ENCODE measurements at regions not wholly inside any gene's neighbourhood (a gene's known extent, or its start where the extent isn't known, plus 50 kb on each side); places are given as distances from the start of the nearest gene placed in this dataset.

- Histone ChIP-seq H2AK5ac (ENCODE audit: low read length, severe bottlenecking) (no peak overlapping the region), H3K18ac (ENCODE audit: low read depth in 1 of 2, low read length in 2 of 2) (no peak overlapping the region), H3K4me2 (ENCODE audit: low read length, poor library complexity, severe bottlenecking) (no peak overlapping the region), H3K79me1 (replicated peaks; ENCODE audit: low read length, poor library complexity, severe bottlenecking) (no peaks in the 10 kb centered on the region), H3K14ac (ENCODE audit: low read length in 2 of 2) (no peak overlapping the region), H3K4ac (ENCODE audit: low read depth in 1 of 2, low read length in 2 of 2) (no peak overlapping the region), H2BK120ac (ENCODE audit: low read depth, low read length) (peak overlapping the region; percentile 11), H3K9me3 (ENCODE audit: control insufficient read depth, low read length) (no peaks in the 10 kb centered on the region), H2BK5ac (ENCODE audit: low read depth, low read length, poor library complexity, severe bottlenecking) (no peak overlapping the region), H2AFZ (ENCODE audit: low read depth, low read length) (no peak overlapping the region), H3K36me3 (ENCODE audit: control insufficient read depth in 1 of 2, insufficient read depth in 2 of 2, low read depth in 1 of 2, low read length in 2 of 2) (no peaks in the 10 kb centered on the region), H4K91ac (ENCODE audit: low read length) (no peak overlapping the region), H4K8ac (ENCODE audit: low read length) (no peak overlapping the region), H3K23ac (ENCODE audit: low read length in 2 of 2) (no peak overlapping the region), H3K4me1 (ENCODE audit: control insufficient read depth, insufficient read depth, low read depth, low read length) (peaks cover 2% of the 10 kb centered on the region), H2BK15ac (ENCODE audit: low read depth, poor library complexity, severe bottlenecking) (no peak overlapping the region), H2BK12ac (ENCODE audit: low read length in 2 of 2) (no peak overlapping the region), H3K27ac (ENCODE audit: low read length, poor library complexity, severe bottlenecking) (no peak overlapping the region), H3K9ac (ENCODE audit: low read length) (no peak overlapping the region), H3K4me3 (ENCODE audit: insufficient read depth in 1 of 2, low read depth in 1 of 2, low read length in 2 of 2) (no peak overlapping the region), H3K27me3 (ENCODE audit: control insufficient read depth in 1 of 2, insufficient read depth in 1 of 2, low read length in 2 of 2) (no peaks in the 10 kb centered on the region)
- 87% methylated on average over 3 of the region's 3 CpGs for WGBS
- no peak for DNase-seq
Observed at GRCh38 chr2:176392744-176393414, 123.6 kb downstream of the MTX2 start.

- no peak overlapping the region for H3K9ac ChIP-seq (ENCODE audit: low read length)
- no peaks in the 10 kb centered on the region for H3K79me1 ChIP-seq (replicated peaks; ENCODE audit: low read length, poor library complexity, severe bottlenecking)
- H3K9me3 ChIP-seq (ENCODE audit: control insufficient read depth, low read length): no peaks in the 10 kb centered on the region
- H2BK120ac ChIP-seq (ENCODE audit: low read depth, low read length): no peak overlapping the region
- no peaks in the 10 kb centered on the region for H3K36me3 ChIP-seq (ENCODE audit: control insufficient read depth in 1 of 2, insufficient read depth in 2 of 2, low read depth in 1 of 2, low read length in 2 of 2)
- H3K27me3 ChIP-seq (ENCODE audit: control insufficient read depth in 1 of 2, insufficient read depth in 1 of 2, low read length in 2 of 2): no peaks in the 10 kb centered on the region
- H2BK15ac ChIP-seq (ENCODE audit: low read depth, poor library complexity, severe bottlenecking): no peak overlapping the region
- no peak overlapping the region for H2AFZ ChIP-seq (ENCODE audit: low read depth, low read length)
- 78% methylated on average over 1 of the region's 3 CpGs for WGBS
- H2BK5ac ChIP-seq (ENCODE audit: low read depth, low read length, poor library complexity, severe bottlenecking): no peak overlapping the region
- no peak overlapping the region for H2BK12ac ChIP-seq (ENCODE audit: low read length in 2 of 2)
- no peak overlapping the region for H3K4me3 ChIP-seq (ENCODE audit: insufficient read depth in 1 of 2, low read depth in 1 of 2, low read length in 2 of 2)
- no peak overlapping the region for H3K23ac ChIP-seq (ENCODE audit: low read length in 2 of 2)
- H3K4me1 ChIP-seq (ENCODE audit: control insufficient read depth, insufficient read depth, low read depth, low read length): no peaks in the 10 kb centered on the region
- no peak overlapping the region for H4K8ac ChIP-seq (ENCODE audit: low read length)
- peak; percentile 38 for DNase-seq
- no peak overlapping the region for H2AK5ac ChIP-seq (ENCODE audit: low read length, severe bottlenecking)
- H3K27ac ChIP-seq (ENCODE audit: low read length, poor library complexity, severe bottlenecking): no peak overlapping the region
- no peak overlapping the region for H3K4ac ChIP-seq (ENCODE audit: low read depth in 1 of 2, low read length in 2 of 2)
- H3K4me2 ChIP-seq (ENCODE audit: low read length, poor library complexity, severe bottlenecking): no peak overlapping the region
- H3K14ac ChIP-seq (ENCODE audit: low read length in 2 of 2): no peak overlapping the region
- no peak overlapping the region for H3K18ac ChIP-seq (ENCODE audit: low read depth in 1 of 2, low read length in 2 of 2)
- no peak overlapping the region for H4K91ac ChIP-seq (ENCODE audit: low read length)
Observed at GRCh38 chr2:176395273-176395854, 126.1 kb downstream of the MTX2 start.

- H3K27me3 ChIP-seq (ENCODE audit: control insufficient read depth in 1 of 2, insufficient read depth in 1 of 2, low read length in 2 of 2): no peaks in the 10 kb centered on the region
- no peak overlapping the region for H3K4me2 ChIP-seq (ENCODE audit: low read length, poor library complexity, severe bottlenecking)
- H3K14ac ChIP-seq (ENCODE audit: low read length in 2 of 2): no peak overlapping the region
- H2BK5ac ChIP-seq (ENCODE audit: low read depth, low read length, poor library complexity, severe bottlenecking): no peak overlapping the region
- H3K9me3 ChIP-seq (ENCODE audit: control insufficient read depth, low read length): no peaks in the 10 kb centered on the region
- WGBS: 89% methylated on average over 1 of the region's 2 CpGs
- H2AK5ac ChIP-seq (ENCODE audit: low read length, severe bottlenecking): no peak overlapping the region
- DNase-seq: peak; percentile 56
- H2BK15ac ChIP-seq (ENCODE audit: low read depth, poor library complexity, severe bottlenecking): no peak overlapping the region
- H3K79me1 ChIP-seq (replicated peaks; ENCODE audit: low read length, poor library complexity, severe bottlenecking): no peaks in the 10 kb centered on the region
- no peak overlapping the region for H3K27ac ChIP-seq (ENCODE audit: low read length, poor library complexity, severe bottlenecking)
- no peak overlapping the region for H3K18ac ChIP-seq (ENCODE audit: low read depth in 1 of 2, low read length in 2 of 2)
- H3K23ac ChIP-seq (ENCODE audit: low read length in 2 of 2): no peak overlapping the region
- H2AFZ ChIP-seq (ENCODE audit: low read depth, low read length): no peak overlapping the region
- H4K8ac ChIP-seq (ENCODE audit: low read length): no peak overlapping the region
- H3K4ac ChIP-seq (ENCODE audit: low read depth in 1 of 2, low read length in 2 of 2): no peak overlapping the region
- no peak overlapping the region for H2BK120ac ChIP-seq (ENCODE audit: low read depth, low read length)
- H3K36me3 ChIP-seq (ENCODE audit: control insufficient read depth in 1 of 2, insufficient read depth in 2 of 2, low read depth in 1 of 2, low read length in 2 of 2): no peaks in the 10 kb centered on the region
- no peaks in the 10 kb centered on the region for H3K4me1 ChIP-seq (ENCODE audit: control insufficient read depth, insufficient read depth, low read depth, low read length)
- H2BK12ac ChIP-seq (ENCODE audit: low read length in 2 of 2): no peak overlapping the region
- H4K91ac ChIP-seq (ENCODE audit: low read length): no peak overlapping the region
- H3K4me3 ChIP-seq (ENCODE audit: insufficient read depth in 1 of 2, low read depth in 1 of 2, low read length in 2 of 2): no peak overlapping the region
- H3K9ac ChIP-seq (ENCODE audit: low read length): no peak overlapping the region
Observed at GRCh38 chr2:176398243-176399073, 129.2 kb downstream of the MTX2 start.

GRCh38 chr2:176399074-176399598, 129.9 kb downstream of the MTX2 start:
- no peak overlapping the region for H4K8ac ChIP-seq (ENCODE audit: low read length)
- no peak overlapping the region for H2BK5ac ChIP-seq (ENCODE audit: low read depth, low read length, poor library complexity, severe bottlenecking)
- no peak overlapping the region for H2BK12ac ChIP-seq (ENCODE audit: low read length in 2 of 2)
- no peak overlapping the region for H3K4ac ChIP-seq (ENCODE audit: low read depth in 1 of 2, low read length in 2 of 2)
- no peak overlapping the region for H2AK5ac ChIP-seq (ENCODE audit: low read length, severe bottlenecking)
- no peak for DNase-seq
- H4K91ac ChIP-seq (ENCODE audit: low read length): no peak overlapping the region
- H3K9ac ChIP-seq (ENCODE audit: low read length): no peak overlapping the region
- H3K79me1 ChIP-seq (replicated peaks; ENCODE audit: low read length, poor library complexity, severe bottlenecking): no peaks in the 10 kb centered on the region
- no peak overlapping the region for H3K23ac ChIP-seq (ENCODE audit: low read length in 2 of 2)
- no peak overlapping the region for H3K4me3 ChIP-seq (ENCODE audit: insufficient read depth in 1 of 2, low read depth in 1 of 2, low read length in 2 of 2)
- no peaks in the 10 kb centered on the region for H3K36me3 ChIP-seq (ENCODE audit: control insufficient read depth in 1 of 2, insufficient read depth in 2 of 2, low read depth in 1 of 2, low read length in 2 of 2)
- H3K4me2 ChIP-seq (ENCODE audit: low read length, poor library complexity, severe bottlenecking): no peak overlapping the region
- H3K4me1 ChIP-seq (ENCODE audit: control insufficient read depth, insufficient read depth, low read depth, low read length): no peaks in the 10 kb centered on the region
- no peak overlapping the region for H3K18ac ChIP-seq (ENCODE audit: low read depth in 1 of 2, low read length in 2 of 2)
- H2AFZ ChIP-seq (ENCODE audit: low read depth, low read length): no peak overlapping the region
- no peak overlapping the region for H2BK15ac ChIP-seq (ENCODE audit: low read depth, poor library complexity, severe bottlenecking)
- no peaks in the 10 kb centered on the region for H3K9me3 ChIP-seq (ENCODE audit: control insufficient read depth, low read length)
- H3K27me3 ChIP-seq (ENCODE audit: control insufficient read depth in 1 of 2, insufficient read depth in 1 of 2, low read length in 2 of 2): no peaks in the 10 kb centered on the region
- H3K27ac ChIP-seq (ENCODE audit: low read length, poor library complexity, severe bottlenecking): no peak overlapping the region
- H3K14ac ChIP-seq (ENCODE audit: low read length in 2 of 2): no peak overlapping the region
- H2BK120ac ChIP-seq (ENCODE audit: low read depth, low read length): no peak overlapping the region
